Neuron (in vitro differentiated cells): ENCODE measurements at regions not wholly inside any gene's neighbourhood (a gene's known extent, or its start where the extent isn't known, plus 50 kb on each side); places are given as distances from the start of the nearest gene placed in this dataset.
"Not testable (repeated sequence)": the region's sequence is repeated elsewhere in the genome, so short reads cannot be mapped to it uniquely, and the experiment has no call there.

Experiments
- H2AFZ ChIP-seq: one replicate; pipeline ENCODE4 v1.6.1; 2013; ENCODE audit warnings: low read depth, mild to moderate bottlenecking, inconsistent platforms, low read length, moderate library complexity
- H3K27me3 ChIP-seq: one replicate; pipeline ENCODE4 v1.6.1; 2013; ENCODE audit warnings: low read length; ENCODE audit not compliant: insufficient read depth
- H3K36me3 ChIP-seq: one replicate; pipeline ENCODE4 v1.6.1; 2013; ENCODE audit warnings: low read length; ENCODE audit not compliant: insufficient read depth
- H3K4me1 ChIP-seq: one replicate; pipeline ENCODE4 v1.6.1; 2013; ENCODE audit warnings: low read length; ENCODE audit not compliant: insufficient read depth
- H3K4me3 ChIP-seq: 2 replicates; pipeline ENCODE4 v1.5.1; 2013; ENCODE audit warnings: mild to moderate bottlenecking, low read length, moderate library complexity
- H3K9me3 ChIP-seq: one replicate; pipeline ENCODE4 v1.6.1; 2013; ENCODE audit warnings: low read length

DNA sequence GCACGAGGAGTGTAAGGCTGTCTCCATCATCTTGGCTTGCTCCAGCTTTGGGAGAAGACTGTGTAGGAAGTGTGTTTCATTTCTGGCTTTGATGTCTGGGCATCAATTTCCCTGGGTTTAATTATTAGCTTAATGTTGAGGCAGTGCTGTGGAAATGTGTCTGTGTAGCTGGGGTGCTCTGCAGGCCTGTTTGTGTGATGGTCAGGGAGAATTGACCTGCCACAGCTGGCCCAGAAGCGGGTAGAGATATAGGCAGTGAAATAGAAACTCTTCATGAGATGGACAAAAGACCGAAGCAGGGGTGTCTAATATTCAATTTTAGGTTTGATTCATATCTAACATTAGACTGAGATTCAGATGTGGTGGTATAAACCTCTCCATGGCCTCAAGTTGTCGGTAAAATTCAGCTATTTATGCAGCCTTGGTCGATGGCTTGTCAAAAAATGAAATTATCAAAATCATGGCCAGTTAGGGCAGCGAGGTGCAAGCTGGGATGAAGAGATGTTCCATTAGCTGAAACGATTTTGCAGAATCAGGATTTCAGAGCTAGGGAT is 95.3 kb upstream of the SNX9 start:
- H3K36me3 ChIP-seq = no peaks in the 10 kb centered on the region
- H3K27me3 ChIP-seq = no peaks in the 10 kb centered on the region
- H3K4me3 ChIP-seq = no peak overlapping the region
- no peak overlapping the region for H2AFZ ChIP-seq
- peaks cover 6% of the 10 kb centered on the region for H3K9me3 ChIP-seq
- H3K4me1 ChIP-seq = no peaks in the 10 kb centered on the region

DNA sequence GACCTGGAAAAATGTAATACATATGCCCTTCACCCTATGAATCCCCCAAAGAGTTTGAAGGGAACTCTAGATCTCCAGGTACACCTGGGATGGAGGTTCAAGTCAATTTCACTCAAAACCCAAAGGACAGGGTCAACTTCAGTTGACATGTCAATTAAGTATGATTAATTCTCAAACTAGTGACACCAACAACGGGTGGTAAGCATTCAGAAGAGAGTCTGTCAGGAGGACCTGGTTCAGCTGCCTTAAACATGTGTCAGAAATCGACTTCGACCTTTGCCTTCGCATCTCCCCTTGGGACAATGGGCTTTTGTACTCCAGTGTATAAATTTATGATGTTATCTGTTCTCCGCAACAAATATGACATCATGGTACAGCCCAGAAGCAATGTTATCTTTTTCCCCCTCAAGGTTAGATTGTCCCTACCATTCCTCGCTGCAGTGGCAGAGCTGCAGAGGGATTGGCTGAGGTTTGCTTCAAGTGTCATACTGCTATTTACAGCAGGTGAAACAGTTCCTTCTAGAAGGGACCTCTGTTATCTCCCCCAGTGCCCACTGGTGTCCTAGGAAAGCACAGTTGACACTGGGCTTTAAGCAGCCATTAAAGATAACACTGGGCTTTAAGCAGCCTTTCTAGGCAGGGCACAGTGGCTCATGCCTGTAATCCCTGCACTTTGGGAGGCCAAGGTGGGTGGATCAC is 94.7 kb upstream of the SNX9 start:
- Histone ChIP-seq H3K4me1 (no peaks in the 10 kb centered on the region), H3K4me3 (no peak overlapping the region), H3K27me3 (no peaks in the 10 kb centered on the region), H3K36me3 (no peaks in the 10 kb centered on the region), H3K9me3 (peaks cover 6% of the 10 kb centered on the region), H2AFZ (no peak overlapping the region)

DNA sequence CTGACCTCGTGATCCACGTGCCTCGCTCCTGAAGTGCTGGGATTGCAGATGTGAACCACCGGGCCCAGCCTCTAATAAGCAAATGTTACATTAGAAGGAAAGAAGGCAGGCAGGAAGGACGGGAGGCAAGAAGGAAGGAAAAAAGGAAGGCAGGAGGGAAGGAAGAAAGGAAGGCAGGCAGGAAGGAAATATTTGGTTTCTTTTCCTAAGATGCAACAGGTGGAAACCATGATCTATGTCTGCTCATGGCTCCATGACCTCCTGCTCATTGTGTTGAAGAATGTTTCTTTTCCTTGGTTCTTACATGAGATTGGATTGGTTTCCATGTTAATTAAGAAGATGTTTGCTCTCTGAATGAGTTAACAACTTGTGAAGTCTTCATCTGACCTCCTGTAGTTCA is 91.8 kb upstream of the SNX9 start:
- no peak overlapping the region for H2AFZ ChIP-seq
- H3K9me3 ChIP-seq = no peaks in the 10 kb centered on the region
- no peaks in the 10 kb centered on the region for H3K4me1 ChIP-seq
- no peaks in the 10 kb centered on the region for H3K36me3 ChIP-seq
- no peak overlapping the region for H3K4me3 ChIP-seq
- no peaks in the 10 kb centered on the region for H3K27me3 ChIP-seq

DNA sequence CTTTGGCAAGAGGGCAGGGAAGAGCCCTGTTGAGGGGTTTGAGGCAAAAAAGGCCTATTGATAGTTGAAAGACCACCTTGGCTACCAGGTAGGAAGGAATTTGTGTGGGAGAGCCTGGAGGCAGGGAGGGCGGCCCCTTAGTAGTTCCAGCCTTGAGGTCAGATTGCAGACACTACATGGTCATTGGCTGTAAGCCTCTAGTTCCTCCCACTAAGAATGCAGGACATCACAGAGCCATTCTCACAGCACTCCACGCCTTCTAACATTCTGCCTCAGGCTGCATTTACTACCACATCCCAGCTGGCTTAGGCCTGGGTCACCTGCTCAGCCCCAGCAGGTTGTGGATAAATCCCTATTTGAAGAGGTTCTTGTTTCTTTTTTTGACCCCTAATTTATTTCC is 91.0 kb upstream of the SNX9 start:
- Histone ChIP-seq H3K9me3 (no peaks in the 10 kb centered on the region), H3K36me3 (no peaks in the 10 kb centered on the region), H3K4me3 (no peak overlapping the region), H2AFZ (no peak overlapping the region), H3K4me1 (no peaks in the 10 kb centered on the region), H3K27me3 (no peaks in the 10 kb centered on the region)

DNA sequence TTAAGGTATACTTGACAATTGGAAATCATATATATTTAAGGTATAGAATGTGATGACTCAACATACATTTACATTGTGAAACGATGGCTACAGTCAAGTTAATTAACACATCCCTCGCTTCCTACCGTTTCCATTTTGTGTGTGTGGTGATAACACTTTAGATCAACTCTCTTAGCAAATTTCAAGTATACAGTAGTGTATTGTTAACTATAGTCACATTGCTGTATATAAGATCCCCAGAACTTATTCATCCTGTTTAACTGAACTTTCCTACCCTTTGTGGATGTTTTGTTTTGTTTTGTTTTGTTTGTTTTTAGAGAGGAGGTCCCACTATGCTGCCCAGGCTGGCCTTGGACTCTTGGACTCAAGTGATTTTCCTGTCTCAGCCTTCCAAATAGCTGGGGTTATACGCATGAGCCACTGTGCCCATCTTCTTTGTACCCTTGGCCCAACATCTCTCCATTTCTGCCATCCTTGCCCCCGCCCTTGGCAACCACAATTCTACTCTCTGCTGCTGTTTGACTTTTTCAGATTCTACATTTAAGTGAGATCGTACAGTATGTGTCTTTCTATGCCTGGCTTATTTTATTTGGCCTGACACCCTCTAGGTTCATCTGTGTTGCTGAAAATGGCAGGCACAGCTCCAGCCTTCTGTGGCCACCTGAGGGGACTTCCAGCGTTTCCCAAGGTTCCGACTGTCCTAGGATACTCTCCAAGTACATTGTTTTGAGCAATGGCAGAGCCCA is 90.5 kb upstream of the SNX9 start:
- Histone ChIP-seq H3K36me3 (no peaks in the 10 kb centered on the region), H3K27me3 (no peaks in the 10 kb centered on the region), H3K9me3 (no peaks in the 10 kb centered on the region), H3K4me3 (no peak overlapping the region), H3K4me1 (no peaks in the 10 kb centered on the region), H2AFZ (no peak overlapping the region)

DNA sequence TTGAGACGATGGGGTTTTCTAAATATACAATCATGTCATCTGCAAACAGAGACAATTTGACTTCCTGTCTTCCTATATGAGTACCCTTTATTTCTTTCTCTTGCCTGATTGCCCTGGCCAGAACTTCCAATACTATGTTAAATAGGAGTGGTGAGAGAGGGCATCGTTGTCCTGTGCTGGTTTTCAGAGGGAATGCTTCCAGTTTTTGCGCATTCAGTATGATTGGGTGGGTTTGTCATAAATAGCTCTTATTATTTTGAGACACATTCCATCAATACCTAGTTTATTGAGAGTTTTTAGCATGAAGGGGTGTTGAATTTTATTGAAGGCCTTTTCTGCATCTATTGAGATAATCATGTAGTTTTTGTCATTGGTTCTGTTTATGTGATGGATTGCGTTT is 86.5 kb upstream of the SNX9 start:
- H3K36me3 ChIP-seq, H3K27me3 ChIP-seq, H3K4me1 ChIP-seq, H3K4me3 ChIP-seq, H2AFZ ChIP-seq, H3K9me3 ChIP-seq: not testable (repeated sequence)

DNA sequence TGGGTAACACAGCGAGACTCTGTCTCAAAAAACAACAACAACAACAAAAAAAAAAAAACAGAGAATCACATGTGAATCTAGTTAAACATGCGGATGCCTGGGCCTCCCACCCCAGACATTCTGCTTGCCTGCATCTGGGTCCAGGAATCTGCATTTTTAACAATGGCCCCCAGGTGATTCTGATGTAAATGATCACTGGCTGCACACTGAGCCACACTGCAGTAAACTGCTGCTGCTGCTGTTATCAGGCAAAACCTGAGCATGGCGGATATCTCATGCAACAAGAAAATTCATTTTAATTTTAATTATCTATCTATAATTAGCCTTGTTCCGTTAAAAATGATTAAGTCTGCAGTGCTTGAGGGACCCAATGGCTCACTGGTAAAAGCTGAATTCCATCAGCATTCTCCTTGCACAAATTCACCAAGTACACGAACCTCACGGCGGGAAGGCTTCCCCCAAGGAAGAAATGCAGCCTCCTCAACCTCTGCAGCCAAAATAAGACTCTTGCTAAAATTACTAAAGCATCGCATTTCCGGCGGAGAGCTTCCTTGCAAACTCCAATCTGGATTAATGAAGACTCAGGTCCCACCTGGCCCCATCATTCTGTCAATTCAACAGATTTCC is 81.6 kb upstream of the SNX9 start:
- Histone ChIP-seq H3K4me3 (no peak overlapping the region), H3K9me3 (peaks cover under 1% of the 10 kb centered on the region), H2AFZ (no peak overlapping the region), H3K4me1 (no peaks in the 10 kb centered on the region), H3K27me3 (no peaks in the 10 kb centered on the region), H3K36me3 (no peaks in the 10 kb centered on the region)

DNA sequence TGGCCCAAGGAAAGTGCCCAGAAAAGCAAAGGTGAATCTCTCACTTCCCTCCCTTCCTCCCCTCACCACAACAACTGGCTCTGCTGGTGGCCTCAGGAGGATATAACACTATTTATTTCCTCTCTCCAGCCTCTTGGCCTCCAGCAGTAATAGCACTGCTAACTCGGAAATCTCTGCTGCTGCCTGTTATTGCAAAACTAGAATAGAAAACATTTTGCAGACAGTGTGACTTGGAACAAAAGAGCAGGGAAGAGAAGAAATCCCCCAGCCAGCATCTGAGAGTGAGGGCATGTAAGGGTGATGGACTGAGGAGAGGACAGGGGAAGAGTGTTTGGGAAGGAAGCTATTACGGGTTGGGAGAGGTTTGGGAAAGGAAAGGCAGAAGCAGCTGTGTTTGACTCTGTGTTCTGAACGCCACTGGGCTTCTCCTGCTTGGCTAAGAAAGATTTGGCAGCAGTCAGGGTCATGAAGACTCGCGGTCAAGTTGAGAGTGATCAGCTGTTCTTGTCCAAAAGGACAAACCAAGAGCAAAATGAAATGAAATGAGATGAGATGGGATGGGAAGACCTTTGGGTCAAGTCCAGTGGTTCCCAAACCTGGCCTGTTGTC is 81.0 kb upstream of the SNX9 start:
- H3K9me3 ChIP-seq = peaks cover 3% of the 10 kb centered on the region
- no peaks in the 10 kb centered on the region for H3K27me3 ChIP-seq
- no peak overlapping the region for H3K4me3 ChIP-seq
- H2AFZ ChIP-seq = no peak overlapping the region
- no peaks in the 10 kb centered on the region for H3K36me3 ChIP-seq
- no peaks in the 10 kb centered on the region for H3K4me1 ChIP-seq

DNA sequence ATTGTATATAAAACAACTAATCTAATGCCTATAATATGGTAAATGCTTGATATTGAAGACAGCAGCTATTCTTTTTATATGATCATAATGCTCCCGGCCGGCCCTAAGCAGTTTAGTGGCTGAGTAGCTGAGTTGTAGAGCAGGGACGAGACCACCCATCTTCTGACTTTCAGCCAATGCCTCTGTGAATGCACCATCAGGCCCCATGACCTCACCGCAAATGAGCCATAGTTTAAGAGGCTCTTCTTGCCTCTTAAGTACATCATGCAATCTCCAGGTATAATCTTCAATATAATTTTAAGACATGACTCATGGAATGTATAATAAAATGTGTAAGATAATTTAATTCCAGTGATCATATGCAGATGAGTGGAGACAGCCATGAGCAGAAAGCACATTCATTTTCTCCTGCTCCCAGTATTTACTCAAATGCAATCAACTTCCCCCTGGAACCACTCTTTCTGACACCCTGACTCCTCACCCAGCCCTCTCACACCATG is 78.9 kb upstream of the SNX9 start:
- no peaks in the 10 kb centered on the region for H3K27me3 ChIP-seq
- H3K9me3 ChIP-seq = peaks cover 3% of the 10 kb centered on the region
- no peak overlapping the region for H2AFZ ChIP-seq
- no peak overlapping the region for H3K4me3 ChIP-seq
- H3K4me1 ChIP-seq = no peaks in the 10 kb centered on the region
- H3K36me3 ChIP-seq = no peaks in the 10 kb centered on the region

DNA sequence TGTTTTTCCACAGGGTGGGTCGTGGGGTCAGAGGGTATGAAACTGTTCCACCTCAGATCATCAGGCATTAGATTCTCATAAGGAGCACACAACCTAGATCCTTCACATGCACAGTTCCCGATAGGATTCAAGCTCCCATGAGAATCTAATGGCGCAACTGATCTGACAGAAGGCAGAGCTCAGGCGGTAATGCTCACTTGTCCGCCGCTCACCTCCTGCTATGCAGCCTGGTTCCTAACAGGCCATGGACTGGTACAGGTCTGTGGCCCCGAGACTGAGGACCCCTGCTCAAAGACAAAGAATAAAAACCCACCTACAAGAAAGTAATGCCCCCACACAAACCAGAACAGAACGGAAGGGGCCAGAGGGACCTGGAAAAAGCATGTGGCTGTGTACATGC is 76.1 kb upstream of the SNX9 start:
- no peaks in the 10 kb centered on the region for H3K36me3 ChIP-seq
- peaks cover 3% of the 10 kb centered on the region for H3K9me3 ChIP-seq
- no peaks in the 10 kb centered on the region for H3K4me1 ChIP-seq
- no peak overlapping the region for H3K4me3 ChIP-seq
- H3K27me3 ChIP-seq = no peaks in the 10 kb centered on the region
- H2AFZ ChIP-seq = no peak overlapping the region

DNA sequence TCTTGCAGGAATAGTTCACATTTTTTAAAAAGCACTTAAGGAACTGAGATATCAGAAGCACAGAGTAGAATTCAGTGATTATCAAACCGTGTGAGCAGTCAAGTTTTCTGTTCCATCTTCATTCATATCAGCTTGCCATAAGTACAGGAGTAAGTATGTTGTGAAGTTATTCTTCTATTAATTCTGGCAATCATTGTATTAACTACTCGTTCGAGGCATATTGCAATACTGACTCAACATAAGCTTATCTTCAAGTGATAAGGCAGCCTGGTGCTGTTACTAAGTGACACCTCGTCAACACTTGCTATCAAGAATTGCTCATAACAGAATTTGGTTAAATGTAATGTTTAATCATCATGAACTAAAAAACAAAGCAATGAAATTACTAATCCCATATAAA is 75.7 kb upstream of the SNX9 start:
- Histone ChIP-seq H3K4me1 (no peaks in the 10 kb centered on the region), H2AFZ (no peak overlapping the region), H3K9me3 (peaks cover 3% of the 10 kb centered on the region)

DNA sequence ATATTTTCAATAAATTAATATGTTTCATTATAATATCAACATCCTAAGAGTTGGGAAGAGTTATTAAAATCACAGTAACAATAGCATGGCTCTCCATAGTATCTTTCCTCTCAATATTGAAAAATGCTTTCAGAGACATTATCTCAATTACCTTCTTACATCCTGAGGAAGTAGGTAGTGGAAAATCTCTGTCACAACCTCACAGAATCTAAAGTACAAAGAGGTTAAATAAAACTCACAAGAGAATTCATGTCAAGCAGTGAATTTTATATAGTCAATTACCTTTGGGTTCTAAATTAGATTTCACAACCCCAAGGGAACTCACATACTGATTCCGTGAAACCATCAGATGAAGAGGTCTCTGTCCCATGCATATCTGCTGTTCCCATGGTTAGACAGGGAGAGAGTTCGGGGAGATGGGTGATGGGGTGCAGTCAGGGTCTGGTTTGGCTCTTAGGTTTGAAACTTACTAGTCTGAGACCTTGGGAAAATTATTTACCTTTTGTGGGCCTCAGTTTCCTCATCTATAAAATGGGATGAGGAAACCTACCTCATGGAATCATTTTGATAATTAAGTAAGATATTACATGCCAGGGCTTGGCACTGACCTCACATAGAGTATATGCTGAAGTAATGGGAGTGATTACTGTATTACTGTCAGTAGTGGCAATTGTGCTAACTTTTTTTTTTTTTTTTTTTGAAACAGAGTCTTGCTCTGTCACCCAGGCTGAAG is 74.0 kb upstream of the SNX9 start:
- H2AFZ ChIP-seq = no peak overlapping the region
- H3K36me3 ChIP-seq = no peaks in the 10 kb centered on the region
- peaks cover 3% of the 10 kb centered on the region for H3K9me3 ChIP-seq
- no peak overlapping the region for H3K4me3 ChIP-seq
- H3K4me1 ChIP-seq = no peaks in the 10 kb centered on the region
- no peaks in the 10 kb centered on the region for H3K27me3 ChIP-seq

More for the DNA sequence above, 75.7 kb upstream of the SNX9 start:
- Histone ChIP-seq H3K27me3 (no peaks in the 10 kb centered on the region), H3K4me3 (no peak overlapping the region), H3K36me3 (no peaks in the 10 kb centered on the region)
